ENCODE measurements at regions not wholly inside any gene's neighbourhood (a gene's known extent, or its start where the extent isn't known, plus 50 kb on each side); places are given as distances from the start of the nearest gene placed in this dataset.

DNA sequence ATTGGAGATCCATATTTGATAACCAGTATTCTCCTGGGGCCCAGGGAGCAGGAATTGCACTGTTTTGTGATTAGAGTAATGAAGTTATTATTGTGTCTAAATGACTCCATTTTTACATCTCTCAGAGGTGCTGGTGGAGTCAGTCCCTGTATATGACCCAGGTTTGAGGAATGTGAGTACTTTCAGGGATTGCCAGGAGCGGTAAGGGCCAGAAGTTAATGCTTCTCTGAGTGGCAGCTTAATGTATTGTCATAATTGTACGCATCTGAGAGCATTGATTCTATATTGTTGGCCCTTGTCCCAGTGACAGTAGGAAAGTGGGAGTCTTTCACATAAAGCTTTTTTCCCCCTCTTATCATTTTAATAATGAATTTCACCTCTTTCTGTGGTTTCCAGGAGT lies 146.2 kb downstream of the GATB start:
- ChIA-PET CTCF (interaction anchor here (0.8 to 1.4 kb wide), 3 partner anchors 12 to 23 kb away, joined by 3 read pairs; no protein-coding TSS in a partner anchor), POLR2A (no interaction called here)
- TF ChIP-seq, protein P1, sequence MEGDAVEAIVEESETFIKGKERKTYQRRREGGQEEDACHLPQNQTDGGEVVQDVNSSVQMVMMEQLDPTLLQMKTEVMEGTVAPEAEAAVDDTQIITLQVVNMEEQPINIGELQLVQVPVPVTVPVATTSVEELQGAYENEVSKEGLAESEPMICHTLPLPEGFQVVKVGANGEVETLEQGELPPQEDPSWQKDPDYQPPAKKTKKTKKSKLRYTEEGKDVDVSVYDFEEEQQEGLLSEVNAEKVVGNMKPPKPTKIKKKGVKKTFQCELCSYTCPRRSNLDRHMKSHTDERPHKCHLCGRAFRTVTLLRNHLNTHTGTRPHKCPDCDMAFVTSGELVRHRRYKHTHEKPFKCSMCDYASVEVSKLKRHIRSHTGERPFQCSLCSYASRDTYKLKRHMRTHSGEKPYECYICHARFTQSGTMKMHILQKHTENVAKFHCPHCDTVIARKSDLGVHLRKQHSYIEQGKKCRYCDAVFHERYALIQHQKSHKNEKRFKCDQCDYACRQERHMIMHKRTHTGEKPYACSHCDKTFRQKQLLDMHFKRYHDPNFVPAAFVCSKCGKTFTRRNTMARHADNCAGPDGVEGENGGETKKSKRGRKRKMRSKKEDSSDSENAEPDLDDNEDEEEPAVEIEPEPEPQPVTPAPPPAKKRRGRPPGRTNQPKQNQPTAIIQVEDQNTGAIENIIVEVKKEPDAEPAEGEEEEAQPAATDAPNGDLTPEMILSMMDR (IDR thresholded peaks at IDR 0.05; ENCODE audit: control extremely low read depth, extremely low read depth, low read depth, missing control alignments), result no peak
- DNase-seq (ENCODE audit: extremely low spot score), result no peak

DNA sequence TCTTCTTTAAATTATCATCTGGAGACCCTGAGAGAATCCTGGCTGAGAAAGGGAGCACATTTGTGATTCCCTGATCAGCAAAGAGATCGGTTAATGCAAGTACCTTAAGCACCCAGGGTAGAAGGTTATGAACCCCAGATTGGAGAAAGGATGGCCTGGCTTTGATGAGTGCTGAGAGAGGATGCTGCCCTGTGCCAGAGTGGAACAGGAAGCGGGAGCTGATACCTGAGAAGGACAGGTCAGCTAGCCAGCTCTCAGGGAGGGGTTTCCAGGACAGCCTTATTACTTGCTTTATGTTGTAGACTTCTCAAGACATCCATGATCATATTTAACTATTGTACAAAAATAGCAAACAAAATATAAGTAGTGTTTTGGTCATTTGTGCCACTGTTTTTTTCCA lies 141.9 kb downstream of the GATB start:
- ChIA-PET CTCF (interaction anchor here (1.2 kb wide), 1 partner anchor 17 kb away, joined by 3 read pairs; no protein-coding TSS in a partner anchor), POLR2A (no interaction called here)
- DNase-seq (ENCODE audit: extremely low spot score), result no peak
- TF ChIP-seq, protein P1 (IDR thresholded peaks at IDR 0.05; ENCODE audit: control extremely low read depth, extremely low read depth, low read depth, missing control alignments), result no peak

DNA sequence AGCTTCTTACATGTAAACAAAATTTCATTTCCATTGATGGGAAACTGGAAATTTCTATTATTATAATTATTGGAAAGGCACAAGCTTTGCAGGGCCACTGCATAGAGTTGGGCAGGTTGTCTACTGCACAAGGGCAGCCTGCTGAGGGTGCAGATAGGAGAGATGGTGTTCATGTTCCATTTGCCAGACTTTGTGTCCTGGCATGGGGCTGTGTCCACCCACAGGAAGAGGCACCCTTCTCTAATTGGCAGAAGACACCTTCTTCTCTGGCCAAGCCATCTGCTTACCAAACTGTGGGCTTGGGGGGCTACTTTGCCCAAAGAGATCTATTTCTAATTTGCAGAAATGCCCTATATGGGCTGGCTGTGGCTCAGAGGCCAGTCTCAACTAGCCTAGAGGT lies 140.7 kb downstream of the GATB start:
- DNase-seq (ENCODE audit: extremely low spot score), result no peak
- CTCF ChIA-PET, result interaction anchor here (1.5 kb wide), 2 partner anchors 9 to 344 kb away, joined by 3 to 4 read pairs; no protein-coding TSS in a partner anchor
- POLR2A ChIA-PET, result no interaction called here
- TF ChIP-seq, protein P1 (IDR thresholded peaks at IDR 0.05; ENCODE audit: control extremely low read depth, extremely low read depth, low read depth, missing control alignments), result no peak
